Vagina (tissue), 2 donors: ENCODE measurements at regions not wholly inside any gene's neighbourhood (a gene's known extent, or its start where the extent isn't known, plus 50 kb on each side); places are given as distances from the start of the nearest gene placed in this dataset.

ENCODE experiments used
- CTCF ChIP-seq, 3 experiments: fragments of 450-650 bp in 2 of 3; fragments of 200-600 bp in 1 of 3; sonication (generic) in 1 of 3; IDR thresholded peaks; one replicate each; pipeline ENCODE4 v1.5.1; 2017 to 2019; ENCODE audit warnings: antibody characterized with exemption in 3 of 3, mild to moderate bottlenecking in 2 of 3, moderate library complexity in 2 of 3
- POLR2A ChIP-seq, 2 donors: fragments of 450-650 bp; IDR thresholded peaks; one replicate each; pipeline ENCODE4 v1.6.1; 2017; ENCODE audit warnings: antibody characterized with exemption in 2 of 2, mild to moderate bottlenecking in 2 of 2, moderate library complexity in 2 of 2

- TF ChIP-seq CTCF (IDR thresholded peaks at IDR 0.05) (no peak), POLR2A (IDR thresholded peaks at IDR 0.05) (no peak)
These were observed 55.2 kb upstream of the DACH1 start for GRCh38 chr13:71922194-71922593.
